Astrocyte of the cerebellum (primary cell): ENCODE measurements at regions not wholly inside any gene's neighbourhood (a gene's known extent, or its start where the extent isn't known, plus 50 kb on each side); places are given as distances from the start of the nearest gene placed in this dataset.
A peak's percentile ranks its signal among the peaks of the same experiment; 100 is the strongest.

Source experiments
- DNase-seq: peaks from one replicate; pipeline ENCODE4 v3.0.0-alpha.2; 2011; ENCODE audit warnings: low read depth
- H3K4me3 ChIP-seq: 2 replicates; pipeline ENCODE4 v1.5.1; 2011; ENCODE audit warnings: mild to moderate bottlenecking, low read depth, low read length, moderate library complexity
- in situ Hi-C: cut with HindIII; loops from 2 replicates; pipeline ENCODE4 v1.10.0; 2017; ENCODE audit warnings: low sequenced_read_pairs
- TF ChIP-seq, protein P1 (sequence below): IDR thresholded peaks from 2 replicates; pipeline ENCODE4 v1.5.1; 2012; ENCODE audit warnings: low read length, low read depth, moderate library complexity, mild to moderate bottlenecking; ENCODE audit errors: missing control alignments

DNA sequence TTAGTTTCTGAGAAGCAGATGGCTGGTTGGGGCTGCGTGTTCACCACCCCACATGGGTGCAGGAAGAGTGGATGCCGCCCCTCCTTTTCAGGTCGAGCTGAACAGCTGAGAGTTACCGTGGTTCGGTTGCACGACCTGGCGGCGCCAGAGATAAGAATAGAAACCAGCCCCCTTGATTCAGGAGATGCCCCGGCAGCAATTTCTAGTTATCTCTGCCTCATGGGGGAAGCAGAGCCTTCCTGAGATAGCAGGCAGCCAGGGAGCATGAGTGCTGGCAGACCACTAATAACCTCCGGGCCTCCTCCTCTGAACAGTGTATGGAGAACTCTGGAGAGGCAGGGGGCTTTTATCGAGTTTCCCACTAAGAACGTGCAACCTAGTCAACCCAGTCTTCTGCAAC is 177.8 kb downstream of the NSG2 start:
- no peak overlapping the region for H3K4me3 ChIP-seq
- in situ Hi-C loops: no loop called here
- DNase-seq: no peak
- TF ChIP-seq, protein P1, sequence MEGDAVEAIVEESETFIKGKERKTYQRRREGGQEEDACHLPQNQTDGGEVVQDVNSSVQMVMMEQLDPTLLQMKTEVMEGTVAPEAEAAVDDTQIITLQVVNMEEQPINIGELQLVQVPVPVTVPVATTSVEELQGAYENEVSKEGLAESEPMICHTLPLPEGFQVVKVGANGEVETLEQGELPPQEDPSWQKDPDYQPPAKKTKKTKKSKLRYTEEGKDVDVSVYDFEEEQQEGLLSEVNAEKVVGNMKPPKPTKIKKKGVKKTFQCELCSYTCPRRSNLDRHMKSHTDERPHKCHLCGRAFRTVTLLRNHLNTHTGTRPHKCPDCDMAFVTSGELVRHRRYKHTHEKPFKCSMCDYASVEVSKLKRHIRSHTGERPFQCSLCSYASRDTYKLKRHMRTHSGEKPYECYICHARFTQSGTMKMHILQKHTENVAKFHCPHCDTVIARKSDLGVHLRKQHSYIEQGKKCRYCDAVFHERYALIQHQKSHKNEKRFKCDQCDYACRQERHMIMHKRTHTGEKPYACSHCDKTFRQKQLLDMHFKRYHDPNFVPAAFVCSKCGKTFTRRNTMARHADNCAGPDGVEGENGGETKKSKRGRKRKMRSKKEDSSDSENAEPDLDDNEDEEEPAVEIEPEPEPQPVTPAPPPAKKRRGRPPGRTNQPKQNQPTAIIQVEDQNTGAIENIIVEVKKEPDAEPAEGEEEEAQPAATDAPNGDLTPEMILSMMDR: no peak

DNA sequence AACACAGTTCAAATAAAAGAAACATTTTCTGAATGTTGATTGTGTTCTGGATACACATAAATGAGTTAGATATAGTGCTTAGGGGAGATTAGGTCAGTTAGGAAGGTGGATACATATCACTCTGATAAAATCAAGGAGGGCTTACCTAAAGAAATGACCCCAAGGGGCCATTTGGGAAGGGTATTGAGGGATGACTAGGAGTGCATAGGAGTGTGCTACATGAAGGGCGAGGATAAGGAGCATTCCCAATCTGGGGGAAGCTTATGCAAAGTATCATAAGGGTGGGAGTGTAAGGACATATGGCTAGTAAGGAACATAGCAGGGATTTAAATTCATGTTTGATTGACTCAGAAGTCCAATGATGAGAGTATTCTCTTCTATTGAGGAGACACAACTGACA is 183.6 kb downstream of the NSG2 start:
- TF ChIP-seq, protein P1: no peak
- no peak overlapping the region for H3K4me3 ChIP-seq
- in situ Hi-C loops: no loop called here
- no peak for DNase-seq

- H3K4me3 ChIP-seq: no peak overlapping the region
- TF ChIP-seq, protein P1: no peak
- peak; percentile 94 for DNase-seq
- in situ Hi-C loops: no loop called here
These were observed 184.2 kb downstream of the NSG2 start for GRCh38 chr5:174229514-174230370.

- TF ChIP-seq, protein P1: no peak
- no peak overlapping the region for H3K4me3 ChIP-seq
- in situ Hi-C loops: no loop called here
- peak; percentile 94 for DNase-seq
These were observed 186.5 kb downstream of the NSG2 start for GRCh38 chr5:174231956-174232487.

DNA sequence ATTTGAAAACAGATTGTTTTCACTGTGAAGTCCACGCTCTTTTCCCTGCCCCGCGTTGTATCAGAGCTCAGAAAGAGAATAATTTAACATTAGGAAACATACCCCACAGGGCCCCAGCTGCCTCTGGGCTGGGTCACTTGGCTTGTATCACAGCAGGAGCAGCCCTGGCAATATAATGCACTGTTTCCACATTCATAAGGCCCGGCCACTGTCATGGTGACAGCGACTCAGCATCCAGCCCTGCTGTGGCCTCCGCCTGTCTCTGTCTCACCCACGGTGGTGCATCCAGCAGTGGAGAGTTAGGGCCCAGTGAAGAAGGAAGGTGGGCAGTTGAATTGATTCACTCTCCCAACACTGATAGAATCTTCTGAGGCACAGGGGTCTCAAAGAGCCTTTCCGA is 188.9 kb downstream of the NSG2 start:
- in situ Hi-C loops: no loop called here

GRCh38 chr5:174235221-174236011 is 189.9 kb downstream of the NSG2 start:
- TF ChIP-seq, protein P1: no peak
- in situ Hi-C loops: no loop called here
- DNase-seq: peak; percentile 97
- H3K4me3 ChIP-seq: no peak overlapping the region

More for the DNA sequence above, 188.9 kb downstream of the NSG2 start:
- H3K4me3 ChIP-seq: no peak overlapping the region
- TF ChIP-seq, protein P1: no peak
- DNase-seq: no peak
